Neuronal stem cell (in vitro differentiated cells): ENCODE measurements at regions not wholly inside any gene's neighbourhood (a gene's known extent, or its start where the extent isn't known, plus 50 kb on each side); places are given as distances from the start of the nearest gene placed in this dataset.

Experiments used
- DNase-seq: peaks from one replicate; pipeline ENCODE4 v3.0.0-alpha.2; 2013; ENCODE audit warnings: low spot score
- H2AFZ ChIP-seq: one replicate; pipeline ENCODE4 v1.6.1; 2013; ENCODE audit warnings: mild to moderate bottlenecking, low read length, inconsistent platforms
- H2AK5ac ChIP-seq: 2 replicates; pipeline ENCODE4 v1.6.1; 2013; ENCODE audit warnings: low read depth, mild to moderate bottlenecking, inconsistent platforms, low read length, moderate library complexity, mixed read lengths
- H2BK120ac ChIP-seq: 2 replicates; pipeline ENCODE4 v1.6.1; 2013; ENCODE audit warnings: low read depth, mild to moderate bottlenecking, inconsistent platforms, low read length, moderate library complexity, mixed read lengths
- H2BK12ac ChIP-seq: one replicate; pipeline ENCODE4 v1.6.1; 2013; ENCODE audit warnings: low read length, inconsistent platforms
- H2BK15ac ChIP-seq: 2 replicates; pipeline ENCODE4 v1.6.1; 2013; ENCODE audit warnings: mild to moderate bottlenecking, low read length, inconsistent platforms, mixed read lengths
- H2BK5ac ChIP-seq: one replicate; pipeline ENCODE4 v1.6.1; 2013; ENCODE audit warnings: inconsistent platforms, mild to moderate bottlenecking, low read length, moderate library complexity
- H3K14ac ChIP-seq: one replicate; pipeline ENCODE4 v1.6.1; 2013; ENCODE audit warnings: low read length, inconsistent platforms
- H3K18ac ChIP-seq: 2 replicates; pipeline ENCODE4 v1.6.1; 2013; ENCODE audit warnings: low read length, inconsistent platforms
- H3K23ac ChIP-seq: 2 replicates; pipeline ENCODE4 v1.6.1; 2013; ENCODE audit warnings: low read depth, mild to moderate bottlenecking, mixed read lengths, low read length, inconsistent platforms; ENCODE audit not compliant: poor library complexity
- H3K27ac ChIP-seq: replicated peaks from 3 replicates; pipeline ENCODE4 v1.5.1; 2013; ENCODE audit warnings: low read length, inconsistent platforms
- H3K27me3 ChIP-seq, 3 experiments: 2 replicates each; pipeline ENCODE4 v1.6.1; 2013; ENCODE audit warnings: low read length in 3 of 3, mild to moderate bottlenecking in 2 of 3, inconsistent platforms in 1 of 3, low read depth in 1 of 3, mixed read lengths in 1 of 3, moderate library complexity in 1 of 3; ENCODE audit not compliant: control insufficient read depth in 3 of 3, insufficient read depth in 3 of 3
- H3K36me3 ChIP-seq, 2 donors: replicated peaks in 1 of 2; 2 replicates each; pipeline ENCODE4 v1.6.1; 2013; ENCODE audit warnings: low read length in 2 of 2; ENCODE audit not compliant: control insufficient read depth in 2 of 2, insufficient read depth in 2 of 2
- H3K4ac ChIP-seq: 2 replicates; pipeline ENCODE4 v1.6.1; 2013; ENCODE audit warnings: inconsistent platforms, mild to moderate bottlenecking, low read length, moderate library complexity
- H3K4me1 ChIP-seq, 2 donors: 1 replicate in 1 of 2; 2 replicates in 1 of 2; pipeline ENCODE4 v1.6.1; 2013; ENCODE audit warnings: low read length in 2 of 2, low read depth in 1 of 2; ENCODE audit not compliant: control insufficient read depth in 2 of 2, insufficient read depth in 1 of 2
- H3K4me2 ChIP-seq: one replicate; pipeline ENCODE4 v1.6.1; 2013; ENCODE audit warnings: mild to moderate bottlenecking, low read length, inconsistent platforms; ENCODE audit not compliant: insufficient read depth, poor library complexity, severe bottlenecking
- H3K4me3 ChIP-seq, 2 donors: 2 replicates each; pipeline ENCODE4 v1.5.1; 2013; ENCODE audit warnings: low read length in 2 of 2, mild to moderate bottlenecking in 2 of 2, inconsistent platforms in 1 of 2, moderate library complexity in 1 of 2
- H3K79me1 ChIP-seq: one replicate; pipeline ENCODE4 v1.6.1; 2013; ENCODE audit warnings: low read depth, mild to moderate bottlenecking, inconsistent platforms, low read length, moderate library complexity
- H3K9ac ChIP-seq: one replicate; pipeline ENCODE4 v1.6.1; 2013; ENCODE audit warnings: mild to moderate bottlenecking, low read depth, low read length, inconsistent platforms; ENCODE audit not compliant: poor library complexity
- H3K9me3 ChIP-seq, 2 donors: replicated peaks in 1 of 2; 2 replicates each; pipeline versions ENCODE3 to v1.6.1; 2013; ENCODE audit warnings: low read length in 2 of 2, mild to moderate bottlenecking in 2 of 2, inconsistent platforms in 1 of 2, low read depth in 1 of 2, mixed read lengths in 1 of 2, moderate library complexity in 1 of 2; ENCODE audit not compliant: control insufficient read depth in 2 of 2, insufficient read depth in 1 of 2
- H4K8ac ChIP-seq: one replicate; pipeline ENCODE4 v1.6.1; 2013; ENCODE audit warnings: low read depth, mild to moderate bottlenecking, inconsistent platforms, low read length, moderate library complexity
- H4K91ac ChIP-seq: one replicate; pipeline ENCODE4 v1.6.1; 2013; ENCODE audit warnings: low read length, low read depth, mild to moderate bottlenecking, inconsistent platforms; ENCODE audit not compliant: poor library complexity
- WGBS, 2 donors: extraction: QIAGEN DNeasy Blood & Tissue Kit; methylation state at CpG; one replicate each; pipeline ENCODE4 v1.1.7; 2013; ENCODE audit warnings: missing lambda C conversion rate in 2 of 2, mixed read lengths in 1 of 2; ENCODE audit not compliant: insufficient read length in 2 of 2, insufficient replicate concordance in 1 of 2; ENCODE audit errors: extremely low coverage in 2 of 2; 5-methylcytosine and 5-hydroxymethylcytosine counted together

DNA sequence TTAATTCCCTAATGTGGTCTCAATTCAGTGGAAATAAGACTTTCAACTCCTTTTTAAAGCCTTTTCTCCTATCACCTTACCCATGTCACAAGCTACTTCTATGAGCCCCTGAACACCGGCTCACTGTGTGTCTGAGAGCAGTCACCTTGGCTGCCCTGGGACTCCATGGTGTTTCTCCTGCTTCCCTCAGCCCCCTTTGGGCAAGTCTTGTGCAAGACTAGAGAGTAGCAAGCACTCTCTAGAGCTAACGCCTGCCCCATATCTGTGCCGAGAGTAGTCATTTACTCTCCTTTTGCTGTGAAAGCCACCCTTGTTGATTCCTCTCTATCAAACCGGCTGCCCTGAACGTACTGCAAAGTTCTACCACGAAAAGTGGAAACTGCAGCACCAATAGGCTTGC lies 77.9 kb upstream of the DAB2 start:
- Histone ChIP-seq H3K4ac (no peak overlapping the region), H3K79me1 (no peaks in the 10 kb centered on the region), H2BK15ac (no peak overlapping the region), H3K9me3 (no peaks in the 10 kb centered on the region), H2AFZ (peak overlapping the region; percentile 22), H3K36me3 (no peaks in the 10 kb centered on the region), H3K27ac (no peak overlapping the region), H3K4me2 (no peak overlapping the region), H3K9ac (no peak overlapping the region), H3K23ac (no peak overlapping the region), H4K91ac (no peak overlapping the region), H3K4me3 (no peak overlapping the region), H2BK12ac (no peak overlapping the region), H2BK5ac (no peak overlapping the region), H3K4me1 (peaks cover 0 to 9% of the 10 kb centered on the region in 2 donors), H2AK5ac (no peak overlapping the region), H2BK120ac (no peak overlapping the region), H4K8ac (no peak overlapping the region), H3K18ac (no peak overlapping the region), H3K27me3 (no peaks in the 10 kb centered on the region), H3K14ac (no peak overlapping the region)
- no CpG with 5 or more reads among the region's 6 CpGs for WGBS, 2 donors
- DNase-seq, result no peak

DNA sequence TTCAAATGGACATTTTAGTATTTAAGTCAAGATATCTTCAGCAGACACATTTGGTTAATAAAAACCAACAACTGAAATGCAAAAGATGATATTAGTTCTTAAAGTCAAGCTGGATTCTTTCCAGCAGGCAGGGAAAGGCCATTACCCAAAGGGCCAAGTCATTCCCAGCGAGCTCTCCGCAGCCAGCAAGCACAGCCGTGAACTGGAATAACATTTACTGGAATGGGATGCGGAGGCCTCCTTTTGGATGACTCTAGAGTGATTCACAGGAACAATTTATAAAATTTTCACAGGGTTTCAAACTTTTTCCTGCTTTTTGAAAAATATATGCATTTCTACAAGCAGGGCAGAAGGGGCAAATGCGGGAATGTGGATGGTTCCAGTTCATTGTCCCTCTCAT lies 76.6 kb upstream of the DAB2 start:
- no peak for DNase-seq
- Histone ChIP-seq H3K4me2 (no peak overlapping the region), H2BK5ac (no peak overlapping the region), H3K27ac (no peak overlapping the region), H2AK5ac (no peak overlapping the region), H3K36me3 (no peaks in the 10 kb centered on the region), H3K27me3 (no peaks in the 10 kb centered on the region), H3K4me3 (no peak overlapping the region), H3K79me1 (no peaks in the 10 kb centered on the region), H3K4ac (no peak overlapping the region), H3K23ac (no peak overlapping the region), H3K4me1 (peaks cover 0 to 2% of the 10 kb centered on the region in 2 donors), H4K91ac (no peak overlapping the region), H2AFZ (no peak overlapping the region), H2BK15ac (no peak overlapping the region), H2BK120ac (no peak overlapping the region), H3K9ac (no peak overlapping the region), H2BK12ac (no peak overlapping the region), H3K18ac (no peak overlapping the region), H3K14ac (no peak overlapping the region), H3K9me3 (no peaks in the 10 kb centered on the region), H4K8ac (no peak overlapping the region)
- WGBS, 2 donors, result no CpG with 5 or more reads among the region's 5 CpGs

DNA sequence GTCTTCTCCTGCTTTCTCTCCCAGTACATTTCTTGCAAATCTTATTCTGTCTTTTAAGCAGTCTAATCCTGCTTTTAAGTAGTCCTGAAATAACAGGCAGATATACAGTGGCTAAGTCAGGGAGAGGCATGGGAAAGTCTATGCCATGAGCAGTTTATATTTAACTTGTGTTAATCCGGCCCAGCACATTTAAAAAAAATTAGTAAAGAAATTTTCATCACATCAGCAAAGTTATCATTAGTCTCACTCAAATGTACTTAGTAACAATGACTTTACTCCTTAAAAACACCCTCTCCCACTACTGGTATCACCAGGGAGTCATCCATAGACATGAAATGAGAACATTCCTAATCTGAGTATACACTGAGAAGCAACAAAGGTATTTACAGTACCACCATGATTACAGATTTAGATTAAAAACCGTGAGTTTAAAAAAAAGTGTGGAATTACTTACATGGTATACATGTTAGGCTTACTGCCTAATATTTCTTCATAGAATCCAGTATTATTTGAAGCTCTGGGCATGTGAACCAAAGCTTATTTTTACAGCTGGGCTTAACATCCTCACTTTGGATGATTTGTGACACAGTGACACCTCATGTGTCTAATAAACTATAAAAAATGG lies 75.9 kb upstream of the DAB2 start:
- H3K9ac ChIP-seq, result no peak overlapping the region
- no peak overlapping the region for H3K4me3 ChIP-seq
- no peak overlapping the region for H3K14ac ChIP-seq
- no peaks in the 10 kb centered on the region for H3K4me1 ChIP-seq
- no peak overlapping the region for H3K18ac ChIP-seq
- no peak overlapping the region for H3K23ac ChIP-seq
- H3K4ac ChIP-seq, result no peak overlapping the region
- H2AFZ ChIP-seq, result no peak overlapping the region
- H3K27me3 ChIP-seq, result no peaks in the 10 kb centered on the region
- no peak for DNase-seq
- H3K4me2 ChIP-seq, result no peak overlapping the region
- no peak overlapping the region for H2BK120ac ChIP-seq
- H2BK15ac ChIP-seq, result no peak overlapping the region
- no peak overlapping the region for H2AK5ac ChIP-seq
- H4K8ac ChIP-seq, result no peak overlapping the region
- H2BK12ac ChIP-seq, result no peak overlapping the region
- H3K79me1 ChIP-seq, result no peaks in the 10 kb centered on the region
- no CpG with 5 or more reads among the region's 2 CpGs for WGBS, 2 donors
- no peak overlapping the region for H4K91ac ChIP-seq
- no peak overlapping the region for H3K27ac ChIP-seq
- no peak overlapping the region for H2BK5ac ChIP-seq
- H3K9me3 ChIP-seq, result no peaks in the 10 kb centered on the region
- no peaks in the 10 kb centered on the region for H3K36me3 ChIP-seq

DNA sequence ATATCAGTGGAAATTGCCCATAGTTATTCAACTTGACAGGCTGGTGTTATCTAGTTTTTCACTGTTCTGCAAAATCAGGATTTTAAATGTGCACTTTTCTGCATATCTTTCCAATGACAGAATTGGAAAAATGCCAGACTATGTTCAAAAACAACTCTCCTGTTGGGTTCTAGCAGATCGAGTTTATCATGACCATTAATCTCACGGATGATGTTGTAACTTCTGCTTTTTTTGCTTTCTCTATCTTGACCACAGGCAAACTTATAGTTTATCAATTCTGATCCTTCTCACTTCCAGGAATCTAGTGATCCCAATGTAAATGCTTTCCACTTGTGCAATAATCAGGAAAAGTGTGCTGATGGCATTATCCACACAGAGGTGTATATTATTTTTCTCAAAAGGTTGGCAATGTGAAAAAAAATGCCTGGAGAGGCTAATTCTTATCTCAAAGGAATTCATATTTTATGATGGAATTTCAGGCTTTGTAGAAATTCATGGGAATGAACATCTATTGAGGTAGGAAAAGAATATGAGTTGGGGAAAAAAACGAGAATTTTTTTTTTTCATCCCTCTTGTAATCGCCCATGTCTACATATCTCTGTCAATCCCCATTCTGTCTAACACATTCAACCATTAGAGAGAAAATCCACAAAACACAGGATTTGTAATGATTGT lies 73.6 kb upstream of the DAB2 start:
- no peak overlapping the region for H3K9ac ChIP-seq
- H2BK12ac ChIP-seq, result no peak overlapping the region
- WGBS, 2 donors, result no CpG with 5 or more reads among the region's 4 CpGs
- H2AFZ ChIP-seq, result no peak overlapping the region
- H3K4me2 ChIP-seq, result no peak overlapping the region
- no peak overlapping the region for H3K18ac ChIP-seq
- no peaks in the 10 kb centered on the region for H3K4me1 ChIP-seq
- H3K14ac ChIP-seq, result no peak overlapping the region
- DNase-seq, result no peak
- no peak overlapping the region for H2AK5ac ChIP-seq
- no peak overlapping the region for H3K4ac ChIP-seq
- no peaks in the 10 kb centered on the region for H3K79me1 ChIP-seq
- H3K9me3 ChIP-seq, result no peaks in the 10 kb centered on the region
- no peaks in the 10 kb centered on the region for H3K27me3 ChIP-seq
- H3K27ac ChIP-seq, result no peak overlapping the region
- H4K8ac ChIP-seq, result no peak overlapping the region
- H3K4me3 ChIP-seq, result no peak overlapping the region
- H4K91ac ChIP-seq, result no peak overlapping the region
- no peaks in the 10 kb centered on the region for H3K36me3 ChIP-seq
- no peak overlapping the region for H2BK15ac ChIP-seq
- no peak overlapping the region for H2BK5ac ChIP-seq
- no peak overlapping the region for H3K23ac ChIP-seq
- no peak overlapping the region for H2BK120ac ChIP-seq
